ENCODE measurements at regions not wholly inside any gene's neighbourhood (a gene's known extent, or its start where the extent isn't known, plus 50 kb on each side); places are given as distances from the start of the nearest gene placed in this dataset.

DNA sequence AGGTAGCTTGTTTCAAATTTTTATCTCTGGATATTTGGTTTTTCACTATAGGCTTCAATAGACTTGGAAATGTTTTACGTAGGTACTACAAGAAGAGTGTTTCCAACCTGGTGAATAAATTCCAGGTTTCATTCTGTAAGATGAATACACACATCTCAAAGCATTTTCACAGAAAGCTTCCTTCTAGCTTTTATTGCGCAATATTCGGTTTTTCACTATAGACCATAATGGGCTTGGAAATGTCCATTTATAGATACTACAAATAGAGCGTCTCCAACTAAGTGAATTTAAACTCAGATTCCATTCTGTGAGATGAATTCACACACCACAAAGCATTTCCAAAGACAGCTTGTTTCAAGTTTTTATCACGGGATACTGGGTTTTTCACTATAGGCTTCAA lies 857.7 kb upstream of the HS3ST1 start:
- TF ChIP-seq, protein P1, sequence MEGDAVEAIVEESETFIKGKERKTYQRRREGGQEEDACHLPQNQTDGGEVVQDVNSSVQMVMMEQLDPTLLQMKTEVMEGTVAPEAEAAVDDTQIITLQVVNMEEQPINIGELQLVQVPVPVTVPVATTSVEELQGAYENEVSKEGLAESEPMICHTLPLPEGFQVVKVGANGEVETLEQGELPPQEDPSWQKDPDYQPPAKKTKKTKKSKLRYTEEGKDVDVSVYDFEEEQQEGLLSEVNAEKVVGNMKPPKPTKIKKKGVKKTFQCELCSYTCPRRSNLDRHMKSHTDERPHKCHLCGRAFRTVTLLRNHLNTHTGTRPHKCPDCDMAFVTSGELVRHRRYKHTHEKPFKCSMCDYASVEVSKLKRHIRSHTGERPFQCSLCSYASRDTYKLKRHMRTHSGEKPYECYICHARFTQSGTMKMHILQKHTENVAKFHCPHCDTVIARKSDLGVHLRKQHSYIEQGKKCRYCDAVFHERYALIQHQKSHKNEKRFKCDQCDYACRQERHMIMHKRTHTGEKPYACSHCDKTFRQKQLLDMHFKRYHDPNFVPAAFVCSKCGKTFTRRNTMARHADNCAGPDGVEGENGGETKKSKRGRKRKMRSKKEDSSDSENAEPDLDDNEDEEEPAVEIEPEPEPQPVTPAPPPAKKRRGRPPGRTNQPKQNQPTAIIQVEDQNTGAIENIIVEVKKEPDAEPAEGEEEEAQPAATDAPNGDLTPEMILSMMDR (IDR thresholded peaks at IDR 0.05), result no peak
- TF ChIP-seq POLR2A (IDR thresholded peaks at IDR 0.05), result no peak
- no peak for TF ChIP-seq EP300 (IDR thresholded peaks at IDR 0.05; ENCODE audit: low read depth)
- no peak for TF ChIP-seq POLR2AphosphoS5 (IDR thresholded peaks at IDR 0.05)

Measured in transverse colon (tissue), 4 donors.